H1 (cell line): ENCODE measurements at regions not wholly inside any gene's neighbourhood (a gene's known extent, or its start where the extent isn't known, plus 50 kb on each side); places are given as distances from the start of the nearest gene placed in this dataset.

Experiments used
- CTCF ChIA-PET: fragments of 300-600 bp; sonication (Branson Sonifier 250); formaldehyde crosslinking; loops from one replicate; lab custom pipeline; 2021; ENCODE audit not compliant: partially characterized antibody; lab: Charles Lee
- POLR2A ChIA-PET: fragments of 300-600 bp; sonication (Branson Sonifier 250); formaldehyde crosslinking; loops from one replicate; lab custom pipeline; 2021; ENCODE audit warnings: inconsistent platforms; ENCODE audit not compliant: partially characterized antibody; lab: Charles Lee
- DNase-seq, 2 experiments: peaks; one replicate each; pipeline versions ENCODE4 v3.0.0 to v3.0.0-alpha.2; 2010 to 2022; ENCODE audit warnings: low spot score in 2 of 2, low read depth in 1 of 2, mixed read lengths in 1 of 2
- FAIRE-seq: peaks from 2 replicates; lab custom pipeline; 2011; peaks lifted over from hg19 to GRCh38; lab: Jason Lieb, UNC
- H2AFZ ChIP-seq: 2 replicates; pipeline ENCODE4 v1.8.1; 2012; ENCODE audit warnings: low read length, inconsistent platforms
- H2AK5ac ChIP-seq: 2 replicates; pipeline ENCODE4 v1.6.1; 2013; ENCODE audit warnings: low read depth, low read length
- H2BK120ac ChIP-seq: replicated peaks from 2 replicates; pipeline ENCODE3; 2013; ENCODE audit warnings: low read depth, low read length, inconsistent platforms
- H2BK12ac ChIP-seq: 2 replicates; pipeline ENCODE4 v1.6.1; 2013; ENCODE audit warnings: low read depth, low read length
- H2BK15ac ChIP-seq: 2 replicates; pipeline ENCODE4 v1.6.1; 2013; ENCODE audit warnings: low read length
- H2BK20ac ChIP-seq: 2 replicates; pipeline ENCODE4 v1.6.1; 2013; ENCODE audit warnings: low read length
- H2BK5ac ChIP-seq: 2 replicates; pipeline ENCODE4 v1.6.1; 2013; ENCODE audit warnings: low read depth, low read length
- H3K14ac ChIP-seq: 2 replicates; pipeline ENCODE4 v1.6.1; 2013; ENCODE audit warnings: inconsistent platforms; ENCODE audit not compliant: insufficient read length
- H3K18ac ChIP-seq: 2 replicates; pipeline ENCODE4 v1.6.1; 2013; ENCODE audit warnings: low read length; ENCODE audit errors: extremely low read depth
- H3K23ac ChIP-seq: 2 replicates; pipeline ENCODE4 v1.6.1; 2013; ENCODE audit warnings: inconsistent platforms; ENCODE audit not compliant: insufficient read length
- H3K23me2 ChIP-seq: 2 replicates; pipeline ENCODE4 v1.6.1; 2013; ENCODE audit warnings: low read depth, low read length
- H3K27ac ChIP-seq: 2 replicates; pipeline ENCODE4 v1.6.1; 2011; ENCODE audit warnings: low read depth, low read length, inconsistent platforms
- H3K27me3 ChIP-seq, 4 experiments: replicated peaks in 1 of 4; 1 replicate in 1 of 4; 2 replicates in 3 of 4; pipeline versions ENCODE4 v1.6.1 to v1.8.1; 2011 to 2013; ENCODE audit warnings: low read length in 3 of 4, mild to moderate bottlenecking in 3 of 4, inconsistent platforms in 2 of 4, mixed read lengths in 2 of 4, moderate library complexity in 1 of 4; ENCODE audit not compliant: control insufficient read depth in 3 of 4, insufficient read depth in 3 of 4; ENCODE audit errors: extremely low read depth in 1 of 4
- H3K36me3 ChIP-seq, 4 experiments: 2 replicates each; pipeline versions ENCODE4 v1.6.1 to v1.8.1; 2011 to 2013; ENCODE audit warnings: mild to moderate bottlenecking in 4 of 4, low read length in 3 of 4, moderate library complexity in 2 of 4, control low read depth in 1 of 4, inconsistent platforms in 1 of 4; ENCODE audit not compliant: insufficient read depth in 4 of 4, control insufficient read depth in 2 of 4
- H3K4ac ChIP-seq: replicated peaks from 2 replicates; pipeline ENCODE3; 2013; ENCODE audit warnings: low read length, low read depth, mixed read lengths, inconsistent platforms; ENCODE audit not compliant: insufficient read length
- H3K4me1 ChIP-seq, 4 experiments: replicated peaks in 1 of 4; 1 replicate in 1 of 4; 2 replicates in 3 of 4; pipeline versions ENCODE4 v1.6.1 to v1.8.1; 2011 to 2013; ENCODE audit warnings: low read length in 3 of 4, inconsistent platforms in 2 of 4, mixed read lengths in 1 of 4; ENCODE audit not compliant: insufficient read depth in 4 of 4, control insufficient read depth in 3 of 4
- H3K4me2 ChIP-seq, 2 experiments: 2 replicates each; pipeline versions ENCODE4 v1.6.1 to v1.8.1; 2011 to 2013; ENCODE audit warnings: low read depth in 2 of 2, low read length in 2 of 2, control low read depth in 1 of 2, inconsistent platforms in 1 of 2, mild to moderate bottlenecking in 1 of 2; ENCODE audit not compliant: insufficient read depth in 1 of 2
- H3K4me3 ChIP-seq, 4 experiments: fragments of 200-600, 300-600 bp in 1 of 4; sonication (generic), shearing (Covaris generic), sonication (Bioruptor Twin) in 1 of 4; 2 replicates each; pipeline versions ENCODE4 v1.5.1 to v1.8.1; 2011 to 2016; ENCODE audit warnings: low read length in 4 of 4, low read depth in 3 of 4, control low read depth in 2 of 4, inconsistent platforms in 2 of 4, mild to moderate bottlenecking in 2 of 4, mixed read lengths in 1 of 4, moderate library complexity in 1 of 4; ENCODE audit not compliant: insufficient read depth in 2 of 4; ENCODE audit errors: extremely low read depth in 1 of 4
- H3K56ac ChIP-seq: replicated peaks from 2 replicates; pipeline ENCODE3; 2013; ENCODE audit warnings: low read depth, mild to moderate bottlenecking, mixed read lengths, low read length, inconsistent platforms; ENCODE audit not compliant: insufficient read length
- H3K79me1 ChIP-seq: 2 replicates; pipeline ENCODE4 v1.6.1; 2013; ENCODE audit warnings: low read depth, low read length, control low read depth
- H3K79me2 ChIP-seq, 2 experiments: 2 replicates each; pipeline versions ENCODE4 v1.6.1 to v1.8.1; 2012 to 2013; ENCODE audit warnings: low read length in 2 of 2, mild to moderate bottlenecking in 2 of 2, inconsistent platforms in 1 of 2; ENCODE audit not compliant: insufficient read depth in 2 of 2, control insufficient read depth in 1 of 2
- H3K9ac ChIP-seq, 4 experiments: replicated peaks in 1 of 4; 1 replicate in 1 of 4; 2 replicates in 3 of 4; pipeline versions ENCODE4 v1.6.1 to v1.8.1; 2011 to 2013; ENCODE audit warnings: low read depth in 3 of 4, low read length in 3 of 4, control low read depth in 2 of 4, mild to moderate bottlenecking in 2 of 4, moderate library complexity in 2 of 4, inconsistent platforms in 1 of 4; ENCODE audit errors: extremely low read depth in 1 of 4
- H3K9me3 ChIP-seq, 2 experiments: 2 replicates each; pipeline versions ENCODE4 v1.6.1 to v1.8.1; 2012 to 2013; ENCODE audit warnings: mild to moderate bottlenecking in 2 of 2, moderate library complexity in 2 of 2, control low read depth in 1 of 2, inconsistent platforms in 1 of 2, low read depth in 1 of 2, low read length in 1 of 2, mixed read lengths in 1 of 2; ENCODE audit not compliant: insufficient read depth in 2 of 2
- H4K20me1 ChIP-seq, 2 experiments: replicated peaks in 1 of 2; 2 replicates each; pipeline versions ENCODE3 to v1.8.1; 2011 to 2013; ENCODE audit warnings: inconsistent platforms in 2 of 2, low read length in 2 of 2, mild to moderate bottlenecking in 1 of 2; ENCODE audit not compliant: insufficient read depth in 2 of 2, control insufficient read depth in 1 of 2
- H4K5ac ChIP-seq: 2 replicates; pipeline ENCODE4 v1.6.1; 2013; ENCODE audit warnings: low read length, low read depth, mixed read lengths, inconsistent platforms; ENCODE audit not compliant: insufficient read length
- H4K8ac ChIP-seq: 2 replicates; pipeline ENCODE4 v1.8.0; 2013; ENCODE audit warnings: mild to moderate bottlenecking, moderate library complexity, low read length, inconsistent platforms; ENCODE audit not compliant: insufficient read depth; ENCODE audit errors: extremely low read depth
- H4K91ac ChIP-seq: replicated peaks from 2 replicates; pipeline ENCODE3; 2013; ENCODE audit warnings: low read length, mixed read lengths, inconsistent platforms; ENCODE audit not compliant: insufficient read length
- CEBPB ChIP-seq: IDR thresholded peaks from 2 replicates; pipeline ENCODE4 v1.6.1; 2012; ENCODE audit warnings: low read depth, low read length
- CHD2 ChIP-seq: IDR thresholded peaks from 2 replicates; pipeline ENCODE4 v1.6.1; 2012; ENCODE audit warnings: low read length, improper control_type of control experiment
- JUND ChIP-seq: IDR thresholded peaks from 2 replicates; pipeline ENCODE4 v1.6.1; 2011; ENCODE audit warnings: mild to moderate bottlenecking, improper control_type of control experiment, low read length
- KDM4A ChIP-seq: IDR thresholded peaks from one replicate; pipeline ENCODE4 v1.7.1; 2012; ENCODE audit warnings: low read depth, mild to moderate bottlenecking, moderate library complexity, low read length, inconsistent platforms; ENCODE audit not compliant: severe bottlenecking
- KDM5A ChIP-seq: fragments of 200-600 bp; IDR thresholded peaks from 2 replicates; pipeline ENCODE4 v1.7.1; 2012; ENCODE audit warnings: mild to moderate bottlenecking, low read length, inconsistent platforms, mixed read lengths
- MAFK ChIP-seq: IDR thresholded peaks from 2 replicates; pipeline ENCODE4 v1.6.1; 2012; ENCODE audit warnings: low read depth, mild to moderate bottlenecking, improper control_type of control experiment, low read length
- RBBP5 ChIP-seq: IDR thresholded peaks from 2 replicates; pipeline ENCODE4 v1.7.1; 2012; ENCODE audit warnings: low read depth, mild to moderate bottlenecking, inconsistent platforms, low read length, moderate library complexity, borderline replicate concordance
- RXRA ChIP-seq: IDR thresholded peaks from 2 replicates; pipeline ENCODE4 v1.6.1; 2011; ENCODE audit warnings: low read depth, mild to moderate bottlenecking, low read length, moderate library complexity; ENCODE audit not compliant: insufficient read depth
- TBP ChIP-seq: IDR thresholded peaks from 2 replicates; pipeline ENCODE4 v1.6.1; 2011; ENCODE audit warnings: low read depth, low read length, improper control_type of control experiment
- YY1 ChIP-seq: IDR thresholded peaks from 2 replicates; pipeline ENCODE4 v1.6.1; 2011; ENCODE audit warnings: low read depth, mild to moderate bottlenecking, low read length
- WGBS, 2 experiments: shearing (Covaris generic) in 1 of 2; methylation state at CpG; one replicate each; pipeline versions ENCODE4 v1.1.6 to v1.1.7; 2013 to 2015; ENCODE audit warnings: low lambda C conversion rate in 2 of 2, mixed read lengths in 2 of 2, inconsistent platforms in 1 of 2, low coverage in 1 of 2, missing lambda C conversion rate in 1 of 2; ENCODE audit not compliant: insufficient replicate concordance in 2 of 2, insufficient coverage in 1 of 2, insufficient read length in 1 of 2; ENCODE audit errors: extremely low coverage in 1 of 2, missing lambda C conversion rate in 1 of 2; 5-methylcytosine and 5-hydroxymethylcytosine counted together

- Histone ChIP-seq H3K18ac (no peak overlapping the region), H3K56ac (no peak overlapping the region), H3K27ac (no peak overlapping the region), H4K8ac (no peak overlapping the region), H2AK5ac (no peak overlapping the region), H3K14ac (no peak overlapping the region), H4K5ac (no peak overlapping the region), H2AFZ (peak overlapping the region; percentile 63; the same call in 1 of the 2 replicates), H3K79me2 (no peaks in the 10 kb centered on the region), H2BK15ac (no peak overlapping the region), H4K20me1 (no peaks in the 10 kb centered on the region), H3K23ac (no peak overlapping the region), H3K9ac (no peak overlapping the region), H3K4me3 (no peak overlapping the region), H2BK20ac (no peak overlapping the region), H3K9me3 (no peaks in the 10 kb centered on the region), H3K4me1 (peaks cover 0 to 3% (median 0%) of the 10 kb centered on the region in 4 experiments; a peak in 1 of 7 replicates), H3K36me3 (no peaks in the 10 kb centered on the region), H3K4ac (no peak overlapping the region), H3K79me1 (no peaks in the 10 kb centered on the region), H3K27me3 (no peaks in the 10 kb centered on the region), H3K23me2 (no peaks in the 10 kb centered on the region), H2BK12ac (no peak overlapping the region), H3K4me2 (no peak overlapping the region), H4K91ac (no peak overlapping the region), H2BK5ac (no peak overlapping the region), H2BK120ac (no peak overlapping the region)
- POLR2A ChIA-PET: no interaction called here
- WGBS, 2 experiments: 89% methylated on average over 1 of the region's 1 CpG; no CpG with 5 or more reads in 1 of the 2 experiments
- FAIRE-seq: no peak
- TF ChIP-seq CHD2: no peak
- no peak for TF ChIP-seq MAFK
- TF ChIP-seq TBP: no peak
- no peak for TF ChIP-seq KDM4A
- TF ChIP-seq KDM5A: no peak
- no peak for TF ChIP-seq RBBP5
- no peak for TF ChIP-seq RXRA
- no peak for TF ChIP-seq YY1
- TF ChIP-seq CEBPB: no peak
- no peak for TF ChIP-seq JUND
- CTCF ChIA-PET: interaction anchor here (0.6 to 1.3 kb wide), 2 partner anchors 15 to 1779 kb away, joined by 3 to 4 read pairs; no protein-coding TSS in a partner anchor
- no peak for DNase-seq
Observed at GRCh38 chr3:59137415-59137814, 87.6 kb upstream of the CFAP20DC start.
